ENCODE measurements at regions not wholly inside any gene's neighbourhood (a gene's known extent, or its start where the extent isn't known, plus 50 kb on each side); places are given as distances from the start of the nearest gene placed in this dataset.

DNA sequence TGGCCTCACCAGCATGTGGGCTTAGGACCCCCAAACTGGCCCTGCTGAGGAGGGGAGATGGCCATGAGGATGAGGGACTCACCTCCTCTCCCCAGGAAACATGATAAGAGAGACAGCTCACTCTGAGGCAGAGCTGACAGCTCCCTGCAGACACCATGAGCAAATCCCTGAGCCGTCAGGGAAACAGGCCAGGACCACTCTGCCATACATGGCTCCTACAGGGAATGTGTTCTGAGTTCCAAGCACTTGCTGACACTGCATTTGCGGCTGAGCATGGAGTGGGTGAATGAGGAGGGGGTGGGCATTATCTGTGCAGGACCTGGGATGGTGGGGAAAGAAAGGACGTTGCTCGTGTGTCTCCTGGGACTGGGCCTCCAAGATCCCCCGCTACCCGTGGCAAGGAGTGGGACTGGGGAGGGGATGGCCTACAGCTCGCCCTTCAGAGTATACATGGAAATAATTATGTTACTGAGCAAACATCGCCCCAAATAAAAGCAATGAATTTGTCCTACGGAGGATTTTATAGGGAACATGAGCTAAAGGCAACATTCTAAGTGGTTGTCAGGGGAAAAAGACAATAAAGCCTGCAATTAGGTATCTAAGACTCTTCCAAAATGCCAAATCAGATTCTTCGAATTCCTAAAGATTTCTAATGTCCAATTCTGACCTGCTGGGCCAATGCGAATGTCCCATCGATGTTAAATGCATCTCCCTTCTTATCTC, 355.9 kb upstream of the AJAP1 start:
- Histone ChIP-seq H3K4me1 (no peaks in the 10 kb centered on the region), H3K27ac (no peak overlapping the region), H3K4me3 (replicated peaks in 1 of 3) (no peak overlapping the region), H3K27me3 (no peaks in the 10 kb centered on the region), H3K36me3 (no peaks in the 10 kb centered on the region), H3K9me3 (no peaks in the 10 kb centered on the region)
- no peak for DNase-seq
- 63 to 69% methylated on average over 12 of the region's 12 CpGs for WGBS, 2 donors
- intact Hi-C loops (cut with DNase I), result no loop called here
- TF ChIP-seq POLR2A (IDR thresholded peaks at IDR 0.05), result no peak
- TF ChIP-seq CTCF (IDR thresholded peaks at IDR 0.05), result no peak

- H3K27me3 ChIP-seq, result no peaks in the 10 kb centered on the region
- 60 to 68% methylated on average over 8 of the region's 8 CpGs for WGBS, 2 donors
- no peaks in the 10 kb centered on the region for H3K9me3 ChIP-seq
- H3K4me1 ChIP-seq, result no peaks in the 10 kb centered on the region
- TF ChIP-seq POLR2A (IDR thresholded peaks at IDR 0.05) (no peak), CTCF (IDR thresholded peaks at IDR 0.05) (no peak)
- H3K36me3 ChIP-seq, result no peaks in the 10 kb centered on the region
- H3K27ac ChIP-seq, result no peak overlapping the region
- no peak for DNase-seq
- H3K4me3 ChIP-seq (replicated peaks in 1 of 3), result no peak overlapping the region
- intact Hi-C loops (cut with DNase I), result no loop called here
Measured at GRCh38 chr1:4301007-4301406, 353.4 kb upstream of the AJAP1 start.

DNA sequence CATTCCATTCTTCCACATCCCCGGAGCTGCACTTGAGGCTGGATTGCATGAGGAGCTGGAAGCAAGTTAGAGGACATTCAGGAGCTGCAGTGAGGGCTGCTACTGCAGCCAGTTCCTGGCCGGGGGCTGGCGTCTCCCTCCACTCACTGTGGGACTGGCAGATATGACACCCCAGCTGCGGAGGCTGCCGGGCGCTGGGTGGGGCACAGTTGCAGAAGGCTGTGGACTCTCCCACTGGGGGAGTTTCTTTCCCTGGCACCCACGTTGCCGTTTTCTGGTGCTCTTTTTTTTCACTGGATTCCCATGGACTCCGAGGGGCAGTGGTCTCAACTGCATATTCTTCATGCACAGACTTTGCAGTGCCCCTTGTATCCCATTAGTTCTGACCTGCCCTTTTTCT, 351.1 kb upstream of the AJAP1 start:
- H3K27me3 ChIP-seq, result no peaks in the 10 kb centered on the region
- intact Hi-C loops (cut with DNase I), result no loop called here
- H3K9me3 ChIP-seq, result no peaks in the 10 kb centered on the region
- H3K4me1 ChIP-seq, result no peaks in the 10 kb centered on the region
- H3K4me3 ChIP-seq (replicated peaks in 1 of 3), result no peak overlapping the region
- no peak overlapping the region for H3K27ac ChIP-seq
- DNase-seq, result no peak
- WGBS, 2 donors, result 70 to 89% methylated on average over 9 of the region's 9 CpGs
- H3K36me3 ChIP-seq, result no peaks in the 10 kb centered on the region
- TF ChIP-seq CTCF (IDR thresholded peaks at IDR 0.05), result no peak
- TF ChIP-seq POLR2A (IDR thresholded peaks at IDR 0.05), result no peak

- H3K9me3 ChIP-seq, result no peaks in the 10 kb centered on the region
- no peaks in the 10 kb centered on the region for H3K4me1 ChIP-seq
- H3K27me3 ChIP-seq, result no peaks in the 10 kb centered on the region
- TF ChIP-seq POLR2A (IDR thresholded peaks at IDR 0.05) (no peak), CTCF (IDR thresholded peaks at IDR 0.05) (no peak)
- no peak overlapping the region for H3K4me3 ChIP-seq (replicated peaks in 1 of 3)
- H3K27ac ChIP-seq, result no peak overlapping the region
- intact Hi-C loops (cut with DNase I), result no loop called here
- WGBS, 2 donors, result 84 to 90% methylated on average over 6 of the region's 6 CpGs
- no peak for DNase-seq
- no peaks in the 10 kb centered on the region for H3K36me3 ChIP-seq
Measured at GRCh38 chr1:4305526-4306301, 348.7 kb upstream of the AJAP1 start.

Measured in thyroid gland (tissue), 4 donors.